KG1 (cell line): ENCODE measurements at regions not wholly inside any gene's neighbourhood (a gene's known extent, or its start where the extent isn't known, plus 50 kb on each side); places are given as distances from the start of the nearest gene placed in this dataset.
"Not testable (repeated sequence)": the region's sequence is repeated elsewhere in the genome, so short reads cannot be mapped to it uniquely, and the experiment has no call there.

Experiments
- DNase-seq: peaks from one replicate; lab custom pipeline; 2025; lab: John Stamatoyannopoulos, UW

- no peak for DNase-seq
These were observed 716.9 kb downstream of the ZBBX start for GRCh38 chr3:166663194-166663593.

GRCh38 chr3:166661621-166662020, 718.5 kb downstream of the ZBBX start:
- DNase-seq, result no peak

GRCh38 chr3:166660962-166661361, 719.1 kb downstream of the ZBBX start:
- no peak for DNase-seq

- no peak for DNase-seq
These were observed 742.0 kb downstream of the ZBBX start for GRCh38 chr3:166637984-166638530.

GRCh38 chr3:166634091-166634746, 745.9 kb downstream of the ZBBX start:
- no peak for DNase-seq

- DNase-seq, result no peak
These were observed 749.9 kb downstream of the ZBBX start for GRCh38 chr3:166630190-166630589.

GRCh38 chr3:166613365-166613764, 766.7 kb downstream of the ZBBX start:
- no peak for DNase-seq

GRCh38 chr3:166612761-166613160, 767.3 kb downstream of the ZBBX start:
- DNase-seq, result not testable (repeated sequence)

- DNase-seq, result no peak
These were observed 770.8 kb upstream of the BCHE start for GRCh38 chr3:166607933-166608521.

- no peak for DNase-seq
These were observed 769.8 kb upstream of the BCHE start for GRCh38 chr3:166606988-166607387.

GRCh38 chr3:166593776-166594175, 756.6 kb upstream of the BCHE start:
- no peak for DNase-seq

- DNase-seq, result no peak
These were observed 745.0 kb upstream of the BCHE start for GRCh38 chr3:166582236-166582635.

GRCh38 chr3:166580561-166580960, 743.3 kb upstream of the BCHE start:
- no peak for DNase-seq

GRCh38 chr3:166575161-166575560, 737.9 kb upstream of the BCHE start:
- no peak for DNase-seq

GRCh38 chr3:166571686-166572085, 734.5 kb upstream of the BCHE start:
- DNase-seq, result not testable (repeated sequence)

- no peak for DNase-seq
These were observed 732.9 kb upstream of the BCHE start for GRCh38 chr3:166570102-166570501.

GRCh38 chr3:166569589-166569988, 732.4 kb upstream of the BCHE start:
- no peak for DNase-seq

GRCh38 chr3:166560253-166560652, 723.0 kb upstream of the BCHE start:
- no peak for DNase-seq

GRCh38 chr3:166556955-166557354, 719.7 kb upstream of the BCHE start:
- DNase-seq, result no peak

- DNase-seq, result no peak
These were observed 716.8 kb upstream of the BCHE start for GRCh38 chr3:166554023-166554422.

- no peak for DNase-seq
These were observed 696.5 kb upstream of the BCHE start for GRCh38 chr3:166533740-166534139.

- no peak for DNase-seq
These were observed 694.5 kb upstream of the BCHE start for GRCh38 chr3:166531730-166532129.

- no peak for DNase-seq
These were observed 690.1 kb upstream of the BCHE start for GRCh38 chr3:166527325-166527724.

GRCh38 chr3:166526881-166527280, 689.7 kb upstream of the BCHE start:
- no peak for DNase-seq
